Stimulated activated CD4-positive, alpha-beta T cell treated with anti-CD3 and anti-CD28 coated beads, Interleukin-2, amount 100 ng/mL, for 24 hours (primary cell): ENCODE measurements at regions not wholly inside any gene's neighbourhood (a gene's known extent, or its start where the extent isn't known, plus 50 kb on each side); places are given as distances from the start of the nearest gene placed in this dataset.
"Not testable (repeated sequence)": the region's sequence is repeated elsewhere in the genome, so short reads cannot be mapped to it uniquely, and the experiment has no call there.

Experiments
- DNase-seq, 2 donors: peaks; one replicate each; pipeline ENCODE4 v3.0.0-alpha.2; 2020

- no peak for DNase-seq
These were observed 177.0 kb upstream of the KAZN start for GRCh38 chr1:14421295-14421976.

DNA sequence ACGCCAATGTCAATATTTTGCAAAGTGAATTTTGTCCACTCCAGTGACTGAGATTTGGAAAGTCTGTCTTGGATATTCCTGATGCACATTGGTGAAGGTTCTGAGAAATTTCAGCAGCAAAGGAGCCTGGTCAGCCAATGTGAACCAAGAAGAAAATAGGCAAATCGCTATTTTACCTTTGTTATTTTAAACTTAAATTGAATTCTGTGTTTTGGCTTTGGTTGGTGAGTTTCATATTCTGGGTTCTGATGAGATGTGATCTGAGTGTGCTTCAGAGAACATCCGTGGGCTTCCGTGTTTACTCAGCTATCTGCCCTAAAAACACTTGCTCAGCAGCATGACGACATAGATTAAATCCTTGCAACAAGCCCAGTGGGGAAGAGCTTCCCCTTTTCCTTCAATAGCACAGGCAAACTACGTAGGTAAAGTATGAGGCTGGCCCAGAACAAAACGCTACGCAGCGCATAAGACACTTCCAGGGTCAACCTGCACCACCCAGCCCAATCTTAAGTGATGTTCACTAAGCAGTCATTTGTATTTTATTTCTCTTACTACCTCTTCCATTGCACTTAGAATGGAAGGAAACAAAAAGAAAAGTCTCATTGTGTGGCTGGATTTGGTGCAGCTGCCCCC is 176.4 kb upstream of the KAZN start:
- DNase-seq, result no peak

DNA sequence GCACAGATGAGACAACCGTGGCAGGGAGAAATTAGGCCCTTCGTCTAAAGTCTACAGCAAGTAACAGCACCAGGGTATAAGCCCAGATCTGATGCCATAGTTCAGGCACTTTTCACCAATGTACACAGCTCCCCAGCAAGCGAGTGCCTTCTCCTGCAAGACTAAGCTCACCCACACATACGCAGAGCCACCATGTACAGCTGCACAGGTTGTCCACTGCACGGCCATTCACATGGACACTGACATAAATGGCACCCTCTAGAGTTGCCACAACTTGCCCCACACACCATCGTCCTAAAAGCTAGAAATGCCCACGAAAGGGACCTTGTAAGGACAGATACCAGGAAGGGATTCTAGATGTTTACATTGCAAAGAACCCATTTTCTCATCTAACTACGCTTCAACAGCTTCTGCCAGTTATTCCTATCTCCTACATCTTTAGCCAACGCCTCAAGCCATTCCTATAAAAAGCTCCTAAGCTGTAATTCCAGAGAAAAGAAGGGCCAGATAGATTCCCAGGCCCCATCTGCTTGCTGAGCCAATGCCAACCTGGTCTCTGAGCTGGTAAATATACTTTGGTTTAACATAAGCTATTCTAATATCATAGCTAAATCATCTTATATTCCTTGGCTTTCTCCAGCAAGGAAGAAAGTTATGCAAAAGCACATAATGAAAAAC is 174.0 kb upstream of the KAZN start:
- no peak for DNase-seq

DNA sequence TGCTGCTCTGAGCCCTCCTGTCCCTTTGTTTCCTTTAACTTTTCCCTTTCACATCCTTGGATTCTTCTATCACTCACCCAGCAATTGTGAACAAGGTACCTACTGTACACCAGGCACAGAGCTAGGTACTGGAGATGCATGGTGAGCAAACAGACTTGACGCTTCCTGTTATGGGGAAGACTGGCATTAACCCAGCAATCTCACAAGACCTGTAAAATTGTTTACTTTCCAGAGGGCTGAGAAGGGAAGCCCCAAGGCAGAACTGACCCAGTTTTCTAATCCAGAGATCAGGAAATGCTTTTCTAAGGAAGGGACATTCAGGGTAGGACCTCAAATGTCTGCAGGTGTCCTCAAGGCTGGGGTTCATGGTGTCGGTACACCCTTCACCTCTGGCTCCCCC is 171.6 kb upstream of the KAZN start:
- no peak for DNase-seq

DNA sequence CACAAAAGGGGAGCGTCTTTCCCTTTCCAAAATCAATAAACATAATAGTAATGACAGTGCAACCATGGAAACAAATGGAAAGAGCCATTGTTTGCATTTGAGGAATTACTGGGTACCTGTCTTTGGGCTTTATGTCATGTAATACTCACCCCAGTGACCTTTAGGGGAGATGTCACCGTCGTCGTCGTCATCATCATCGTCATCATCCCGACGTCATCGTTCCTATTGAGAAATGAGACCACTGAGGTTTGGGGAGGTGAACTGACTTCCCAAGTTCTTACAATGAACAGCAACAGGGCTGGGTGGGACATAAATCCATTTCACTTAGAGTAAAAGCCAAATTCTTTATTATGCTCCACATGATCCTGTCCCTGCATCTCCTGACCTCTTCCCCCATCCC is 168.9 kb upstream of the KAZN start:
- DNase-seq, result no peak

DNA sequence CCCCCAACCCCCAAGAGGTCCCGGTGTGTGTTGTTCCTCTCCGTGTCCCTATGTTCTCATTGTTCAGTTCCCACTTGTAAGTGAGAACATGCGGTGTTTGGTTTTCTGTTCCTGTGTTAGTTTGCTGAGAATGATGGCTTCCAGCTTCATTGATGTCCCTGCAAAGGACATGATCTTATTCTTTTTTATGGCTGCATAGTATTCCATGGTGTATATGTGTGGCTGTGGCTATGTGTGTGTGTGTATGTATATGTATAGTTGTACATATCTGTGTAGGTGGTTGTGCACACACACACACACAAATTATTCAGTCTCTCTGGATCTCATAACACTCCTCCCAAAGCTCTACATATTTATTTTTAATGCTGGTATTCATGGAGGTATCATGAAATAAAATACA is 165.8 kb upstream of the KAZN start:
- not testable (repeated sequence) for DNase-seq

DNA sequence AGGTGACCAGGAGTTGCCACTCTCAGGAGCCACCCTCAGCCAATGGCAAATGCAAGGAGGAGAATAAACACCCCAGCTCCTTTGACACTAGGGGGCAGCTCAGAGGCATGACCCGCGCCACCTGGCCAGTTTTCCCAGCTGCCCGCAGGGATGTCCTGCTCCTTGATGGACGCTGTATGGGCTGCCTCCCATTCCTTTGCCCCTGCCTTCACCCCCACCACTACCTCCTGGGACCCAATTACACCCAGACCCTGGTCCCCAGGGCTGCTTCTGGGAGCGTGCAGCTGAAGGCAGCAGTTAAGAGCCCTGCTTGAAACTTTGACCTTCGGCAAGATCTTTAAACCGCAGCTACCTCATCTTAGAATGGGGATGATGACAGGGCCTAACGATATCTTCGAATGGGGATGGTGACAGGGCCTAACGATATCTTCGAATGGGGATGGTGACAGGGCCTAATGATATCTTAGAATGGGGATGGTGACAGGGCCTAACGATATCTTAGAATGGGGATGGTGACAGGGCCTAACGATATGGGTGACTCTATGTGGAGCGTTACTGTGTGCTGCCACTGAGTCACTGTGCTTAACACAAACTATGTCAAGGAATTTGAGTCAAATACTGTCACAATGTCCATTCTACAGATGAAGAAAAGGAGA is 163.0 kb upstream of the KAZN start:
- no peak for DNase-seq

- DNase-seq, result no peak
These were observed 161.0 kb upstream of the KAZN start for GRCh38 chr1:14437417-14437918.

- no peak for DNase-seq
These were observed 160.2 kb upstream of the KAZN start for GRCh38 chr1:14438127-14438769.

GRCh38 chr1:14439015-14439414 is 159.5 kb upstream of the KAZN start:
- no peak for DNase-seq

DNA sequence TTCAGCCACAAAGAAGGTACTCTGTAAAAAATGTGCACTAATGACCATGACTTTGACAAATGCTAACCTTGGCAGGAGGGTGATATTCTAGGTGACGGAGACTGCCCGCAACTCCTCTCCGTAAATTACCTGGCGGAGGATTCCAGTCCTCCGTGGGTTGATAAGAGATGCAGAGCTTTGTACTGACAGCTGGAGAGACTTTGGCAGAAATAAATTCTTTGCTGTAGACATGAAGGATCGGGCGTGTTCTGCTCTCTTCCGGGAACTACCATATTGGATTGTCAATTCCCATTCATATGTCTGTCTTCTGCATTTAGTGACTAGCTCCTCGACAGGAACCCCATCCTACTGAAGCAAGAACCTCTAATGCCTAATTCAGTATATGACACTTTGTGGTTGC is 158.3 kb upstream of the KAZN start:
- DNase-seq, result no peak

GRCh38 chr1:14440731-14441130 is 157.8 kb upstream of the KAZN start:
- no peak for DNase-seq

DNA sequence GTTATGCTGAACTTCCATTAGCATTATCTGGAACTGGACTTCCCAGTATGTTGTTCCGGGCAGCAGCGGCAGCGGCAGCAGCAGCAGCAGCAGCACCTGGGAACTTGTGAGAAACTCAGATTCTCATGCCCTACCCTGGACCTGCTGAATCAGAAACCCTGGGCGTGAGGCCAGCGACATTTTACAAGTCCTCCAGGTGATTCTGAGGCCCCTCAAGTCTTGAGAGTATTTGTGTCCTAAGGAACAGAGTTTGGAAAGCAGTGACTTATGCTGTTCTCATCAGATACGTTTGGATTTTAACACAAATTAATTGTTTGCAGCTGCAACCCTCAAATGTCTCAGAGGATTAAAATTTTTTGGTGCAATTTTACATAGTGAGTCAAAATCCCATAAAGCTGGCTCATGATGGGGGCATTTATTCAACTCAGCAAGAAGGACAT is 157.2 kb upstream of the KAZN start:
- DNase-seq, result no peak

GRCh38 chr1:14442669-14443068 is 155.8 kb upstream of the KAZN start:
- no peak for DNase-seq

- DNase-seq, result no peak
These were observed 155.2 kb upstream of the KAZN start for GRCh38 chr1:14443164-14443787.

DNA sequence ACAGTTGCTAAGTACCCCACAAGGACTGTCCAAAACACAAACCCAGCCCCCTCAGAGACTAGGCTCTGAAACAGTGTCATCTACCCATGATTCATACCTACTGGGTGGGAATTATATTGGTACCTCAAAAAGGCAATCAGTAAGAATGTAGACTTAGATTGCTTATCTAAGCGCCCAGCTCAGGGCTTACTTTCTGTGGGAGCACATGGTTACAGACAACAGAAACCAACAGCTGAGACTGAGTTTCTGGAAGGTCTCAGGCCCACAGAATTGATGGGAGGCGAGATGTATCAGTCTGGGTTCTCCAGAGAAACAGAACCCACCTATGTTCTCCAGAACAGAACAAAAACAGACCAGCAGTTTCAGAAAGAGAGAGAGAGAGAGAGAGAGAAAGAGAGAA is 147.3 kb upstream of the KAZN start:
- DNase-seq, result no peak

GRCh38 chr1:14452551-14452950 is 145.9 kb upstream of the KAZN start:
- DNase-seq, result no peak

GRCh38 chr1:14460173-14460572 is 138.3 kb upstream of the KAZN start:
- DNase-seq, result no peak

DNA sequence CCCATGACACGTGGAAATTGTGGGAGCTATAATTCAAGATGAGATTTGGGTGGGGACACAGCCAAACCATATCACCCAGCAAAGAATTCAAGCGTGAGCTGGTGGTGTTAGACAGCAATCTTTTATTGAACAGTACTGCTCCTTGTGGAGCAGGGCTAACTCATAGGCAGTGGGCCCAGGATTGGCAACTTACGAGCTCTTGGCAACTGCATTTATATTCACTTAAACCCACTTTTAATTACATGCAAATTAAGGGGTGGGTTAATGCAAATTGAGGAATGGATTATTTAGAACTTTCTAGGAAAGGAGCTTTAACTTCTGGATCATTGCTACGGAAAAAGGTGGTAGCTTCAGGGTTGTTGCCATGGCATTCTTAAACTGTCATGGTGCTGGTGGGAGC is 135.6 kb upstream of the KAZN start:
- no peak for DNase-seq

DNA sequence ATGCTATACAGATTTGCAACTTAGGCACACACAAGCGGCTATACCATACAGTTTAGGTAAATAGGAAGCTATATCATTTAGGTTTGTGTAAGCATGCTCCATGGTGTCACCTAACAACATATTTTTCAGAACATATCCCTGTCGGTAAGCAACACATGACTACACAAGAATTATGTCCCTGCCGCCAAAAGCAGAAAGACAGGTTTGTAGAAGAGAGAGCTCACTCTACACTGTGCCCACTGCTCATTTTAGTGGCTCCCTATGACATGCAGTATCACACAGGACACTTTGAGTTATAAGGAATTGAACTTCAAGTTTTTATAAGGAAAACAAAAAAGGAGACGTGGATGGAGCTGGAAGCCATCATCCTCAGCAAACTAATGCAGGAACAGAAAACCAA is 132.5 kb upstream of the KAZN start:
- DNase-seq, result no peak

DNA sequence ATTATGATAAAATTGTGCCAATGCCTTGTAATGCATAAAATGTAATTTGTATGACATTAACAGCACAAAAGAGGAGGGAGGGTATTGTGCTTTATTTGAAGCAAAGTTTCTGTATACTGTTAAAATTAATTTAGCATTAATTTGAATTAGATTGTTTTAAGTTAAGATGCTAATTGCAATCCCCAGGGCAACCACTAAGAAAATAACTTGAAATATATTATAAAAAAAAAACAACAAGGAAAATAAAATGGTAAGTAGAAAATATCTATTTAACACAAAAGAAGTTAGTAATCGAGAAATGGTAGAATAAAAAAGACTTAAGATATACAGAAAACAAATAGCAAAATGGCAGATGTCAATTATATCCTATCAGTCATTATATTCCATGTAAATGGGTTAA is 131.4 kb upstream of the KAZN start:
- DNase-seq, result no peak

DNA sequence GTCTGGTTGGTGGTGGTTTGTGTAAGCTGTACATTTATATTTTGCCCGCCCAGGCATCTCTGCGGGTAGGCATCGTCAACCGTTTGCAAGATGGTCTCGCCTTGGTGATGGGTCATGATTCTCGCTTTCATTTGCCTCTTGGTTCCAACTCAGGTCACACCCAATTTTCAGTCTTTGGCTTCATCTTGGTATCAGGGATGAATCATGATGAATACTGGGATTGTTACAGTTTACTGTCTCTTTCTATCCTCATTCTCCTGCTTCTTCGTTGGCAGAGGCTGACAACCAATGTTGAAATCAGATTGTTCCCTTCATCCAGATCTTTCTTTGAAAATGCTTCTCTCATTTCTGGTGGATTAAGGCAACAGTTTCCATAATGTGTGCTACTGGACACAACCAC is 129.7 kb upstream of the KAZN start:
- DNase-seq, result no peak

- DNase-seq, result no peak
These were observed 127.7 kb upstream of the KAZN start for GRCh38 chr1:14470802-14471201.
